Mucosa of stomach (tissue), 1 donor: ENCODE measurements at regions not wholly inside any gene's neighbourhood (a gene's known extent, or its start where the extent isn't known, plus 50 kb on each side); places are given as distances from the start of the nearest gene placed in this dataset.

Source experiments
- H3K27me3 ChIP-seq: one replicate; pipeline ENCODE4 v1.7.0; 2013; ENCODE audit warnings: mild to moderate bottlenecking, low read length; ENCODE audit not compliant: control insufficient read depth, insufficient read depth
- H3K36me3 ChIP-seq: one replicate; pipeline ENCODE4 v1.7.0; 2013; ENCODE audit warnings: low read length; ENCODE audit not compliant: control insufficient read depth, insufficient read depth
- H3K4me1 ChIP-seq: one replicate; pipeline ENCODE4 v1.7.0; 2013; ENCODE audit warnings: mild to moderate bottlenecking, low read length; ENCODE audit not compliant: control insufficient read depth, insufficient read depth
- H3K4me3 ChIP-seq: one replicate; pipeline ENCODE4 v1.7.0; 2013; ENCODE audit warnings: low read length
- H3K9ac ChIP-seq: one replicate; pipeline ENCODE4 v1.7.0; 2013; ENCODE audit warnings: mild to moderate bottlenecking, low read length, moderate library complexity
- H3K9me3 ChIP-seq: one replicate; pipeline ENCODE4 v1.7.0; 2013; ENCODE audit warnings: mild to moderate bottlenecking, low read length, moderate library complexity; ENCODE audit not compliant: control insufficient read depth
- donor health status: Pancreatic carcinoma.

DNA sequence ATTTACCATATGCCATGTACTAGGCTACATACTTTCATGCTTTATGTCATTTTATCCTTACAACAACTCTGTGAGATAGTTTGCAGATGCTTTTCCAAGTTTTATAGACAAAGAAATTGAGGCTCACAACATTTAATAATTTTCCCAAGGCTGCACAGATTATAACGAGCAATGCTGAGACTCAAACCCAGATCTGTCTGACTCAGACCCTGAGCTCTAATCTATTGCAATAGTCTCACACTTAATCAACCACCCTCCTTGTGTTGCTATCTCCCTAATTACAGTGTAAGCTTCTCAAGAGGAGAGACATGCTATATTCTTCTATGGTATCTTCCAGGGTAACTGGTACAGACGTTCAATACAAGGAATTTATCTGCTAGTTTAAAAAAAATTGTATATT lies 247.6 kb downstream of the WDR11 start:
- Histone ChIP-seq H3K9me3 (no peaks in the 10 kb centered on the region), H3K4me1 (peaks cover 7% of the 10 kb centered on the region), H3K36me3 (no peaks in the 10 kb centered on the region), H3K9ac (no peak overlapping the region), H3K4me3 (no peak overlapping the region), H3K27me3 (no peaks in the 10 kb centered on the region)

DNA sequence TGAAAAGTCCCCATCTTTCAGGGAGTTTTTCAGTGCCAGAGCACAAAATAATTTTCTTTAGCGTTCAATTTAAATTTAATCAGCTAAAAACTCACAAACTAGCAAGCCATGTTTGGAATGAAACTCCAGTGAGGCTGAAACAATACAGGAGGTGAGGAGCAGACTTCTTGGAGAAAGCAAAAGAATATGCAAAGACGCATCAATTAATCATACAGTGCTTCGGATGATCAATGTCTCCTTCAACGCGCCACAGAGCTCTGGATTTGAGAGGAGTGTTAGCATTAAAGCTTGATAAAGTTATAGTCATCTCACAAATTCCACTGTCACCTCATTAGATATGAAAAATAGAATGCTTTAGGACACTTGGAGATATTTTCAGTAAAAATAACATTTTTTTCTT lies 248.0 kb downstream of the WDR11 start:
- Histone ChIP-seq H3K36me3 (no peaks in the 10 kb centered on the region), H3K9ac (no peak overlapping the region), H3K9me3 (no peaks in the 10 kb centered on the region), H3K4me1 (peaks cover 8% of the 10 kb centered on the region), H3K4me3 (no peak overlapping the region), H3K27me3 (no peaks in the 10 kb centered on the region)

DNA sequence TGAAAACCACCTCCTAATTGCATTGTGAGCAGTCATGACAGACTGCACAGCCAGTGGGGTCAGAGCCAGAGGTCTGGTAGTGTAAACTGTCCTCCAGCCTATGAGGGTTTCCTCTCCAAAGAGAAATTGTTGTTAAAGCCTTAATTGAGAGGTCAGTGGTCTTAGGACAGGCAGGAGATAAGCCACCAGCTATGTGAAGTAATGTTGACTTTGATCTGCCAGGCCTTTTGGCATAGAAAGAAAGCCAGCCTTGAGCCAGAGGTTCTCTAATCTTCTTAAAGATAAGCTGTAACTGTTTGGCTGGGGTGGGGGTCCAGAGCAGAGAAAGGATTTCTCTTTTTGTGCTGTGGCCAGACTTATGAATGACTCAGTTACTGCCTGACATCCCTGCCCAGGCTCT lies 248.4 kb downstream of the WDR11 start:
- H3K9me3 ChIP-seq: no peaks in the 10 kb centered on the region
- H3K9ac ChIP-seq: no peak overlapping the region
- no peaks in the 10 kb centered on the region for H3K27me3 ChIP-seq
- H3K4me1 ChIP-seq: peaks cover 12% of the 10 kb centered on the region
- no peaks in the 10 kb centered on the region for H3K36me3 ChIP-seq
- no peak overlapping the region for H3K4me3 ChIP-seq

DNA sequence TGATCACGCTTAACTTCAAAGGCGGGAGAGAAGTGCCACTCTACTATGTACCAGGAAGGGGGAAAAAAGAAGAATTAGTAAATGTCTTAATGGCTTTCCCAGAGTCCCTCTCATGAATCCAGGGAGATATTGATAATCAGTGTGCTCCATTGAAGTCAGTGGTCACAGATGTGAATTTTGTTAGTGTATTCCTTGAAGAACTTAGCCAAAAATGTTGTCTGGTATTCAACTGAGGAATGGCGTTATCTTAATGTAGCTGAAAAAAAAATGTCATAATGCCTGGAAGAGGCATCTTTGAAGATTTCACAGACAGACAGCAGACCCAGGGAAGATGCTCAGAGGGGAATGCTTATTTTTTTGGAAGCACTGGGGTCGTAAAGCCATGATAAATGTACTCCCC lies 250.4 kb downstream of the WDR11 start:
- Histone ChIP-seq H3K4me3 (no peak overlapping the region), H3K9me3 (no peaks in the 10 kb centered on the region)

DNA sequence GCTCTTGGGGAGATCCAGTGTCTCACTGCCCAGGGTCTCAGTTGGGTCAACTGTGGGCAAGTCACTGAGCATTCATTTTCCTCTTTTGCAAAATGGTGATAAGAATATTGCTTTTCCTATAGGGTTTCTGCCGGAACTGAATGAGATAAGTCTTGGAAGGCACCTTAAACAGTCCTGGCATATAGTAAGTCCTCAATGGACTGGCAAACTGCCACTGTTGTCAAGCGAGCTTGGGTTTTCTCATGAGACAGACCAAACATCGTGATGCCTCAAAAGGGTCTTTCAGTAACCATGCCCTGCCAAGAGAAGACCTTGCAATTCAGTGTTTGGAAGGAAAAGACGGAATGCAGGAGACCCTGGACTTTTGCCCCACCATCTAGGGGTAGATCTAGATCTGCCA lies 251.5 kb downstream of the WDR11 start:
- Histone ChIP-seq H3K36me3 (no peaks in the 10 kb centered on the region), H3K27me3 (no peaks in the 10 kb centered on the region), H3K4me3 (no peak overlapping the region), H3K9ac (no peak overlapping the region), H3K9me3 (no peaks in the 10 kb centered on the region), H3K4me1 (peaks cover 9% of the 10 kb centered on the region)

More for the DNA sequence above, 250.4 kb downstream of the WDR11 start:
- no peaks in the 10 kb centered on the region for H3K36me3 ChIP-seq
- H3K4me1 ChIP-seq: peaks cover 16% of the 10 kb centered on the region
- no peaks in the 10 kb centered on the region for H3K27me3 ChIP-seq
- no peak overlapping the region for H3K9ac ChIP-seq

DNA sequence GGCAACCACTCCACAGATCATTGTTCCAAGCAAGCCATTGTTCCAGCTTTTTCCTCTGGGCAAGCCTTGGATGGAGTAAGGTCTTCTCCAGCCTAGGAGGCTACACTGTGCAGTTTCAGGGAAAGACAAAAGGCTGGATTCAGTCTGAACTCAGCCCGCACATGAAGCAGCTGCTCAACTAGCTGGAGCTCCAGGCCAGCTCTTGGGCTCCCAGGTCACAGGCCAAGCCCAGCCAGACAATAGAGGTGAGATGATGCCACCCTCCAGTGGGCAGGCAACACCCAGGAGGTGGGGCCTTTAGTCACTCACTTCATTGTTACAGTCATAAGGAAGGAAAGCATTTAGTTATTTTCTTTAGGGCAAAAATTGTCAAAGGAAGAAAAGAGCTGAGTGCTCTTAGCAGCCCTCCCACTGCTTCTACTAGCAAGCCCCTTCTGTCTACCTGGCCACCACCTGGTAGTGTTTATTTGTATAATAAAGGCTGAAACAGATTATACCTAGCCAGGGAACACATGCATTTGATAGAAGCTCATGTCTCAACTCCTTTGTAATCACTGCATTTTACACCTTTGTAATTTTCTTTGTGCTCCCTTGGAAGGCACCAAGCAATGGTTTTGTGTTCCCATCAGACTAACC lies 253.4 kb downstream of the WDR11 start:
- no peaks in the 10 kb centered on the region for H3K27me3 ChIP-seq
- no peaks in the 10 kb centered on the region for H3K9me3 ChIP-seq
- peaks cover 9% of the 10 kb centered on the region for H3K4me1 ChIP-seq
- no peaks in the 10 kb centered on the region for H3K36me3 ChIP-seq
- H3K9ac ChIP-seq: no peak overlapping the region
- H3K4me3 ChIP-seq: no peak overlapping the region

DNA sequence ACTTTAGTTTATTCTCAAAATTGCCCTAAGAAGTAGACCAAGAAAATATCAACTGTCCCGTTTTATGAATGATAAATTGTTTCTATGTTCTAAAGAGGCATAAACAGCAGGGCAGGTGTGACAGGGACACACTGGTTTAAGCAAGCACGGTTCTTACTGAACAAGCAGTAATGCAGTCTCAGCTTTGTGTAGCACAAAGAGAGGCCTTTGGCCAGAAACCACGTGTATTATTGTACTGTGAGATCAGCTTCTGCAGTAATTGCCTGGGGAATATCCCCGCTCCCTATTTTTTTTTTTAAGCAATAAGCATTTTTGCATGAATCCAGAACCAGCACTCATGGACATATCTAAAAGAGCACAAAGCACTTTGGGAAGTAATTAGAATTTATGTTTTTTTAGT lies 255.4 kb downstream of the WDR11 start:
- Histone ChIP-seq H3K9me3 (no peaks in the 10 kb centered on the region), H3K4me1 (peaks cover 9% of the 10 kb centered on the region), H3K36me3 (no peaks in the 10 kb centered on the region), H3K27me3 (no peaks in the 10 kb centered on the region), H3K4me3 (no peak overlapping the region), H3K9ac (no peak overlapping the region)

DNA sequence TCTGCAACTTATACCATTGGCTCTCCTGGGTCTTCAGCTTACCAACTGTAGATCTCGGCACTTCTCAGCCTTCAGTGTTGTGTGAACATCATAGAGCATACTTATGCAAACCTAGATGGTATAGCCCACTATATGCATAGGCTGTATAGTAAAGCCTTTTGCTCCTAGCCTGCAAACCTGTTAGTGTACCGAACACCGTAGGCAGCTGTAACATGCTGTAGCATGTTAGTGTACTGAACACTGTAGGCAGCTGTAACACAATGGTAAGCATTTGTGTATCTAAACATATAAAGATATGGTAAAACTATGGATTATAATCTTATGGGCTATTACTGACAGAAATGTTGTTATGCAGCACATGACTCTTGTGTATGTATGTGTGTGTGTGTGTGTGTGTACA lies 256.9 kb downstream of the WDR11 start:
- no peak overlapping the region for H3K4me3 ChIP-seq
- H3K27me3 ChIP-seq: no peaks in the 10 kb centered on the region
- H3K9ac ChIP-seq: no peak overlapping the region
- H3K9me3 ChIP-seq: no peaks in the 10 kb centered on the region
- H3K36me3 ChIP-seq: no peaks in the 10 kb centered on the region
- peaks cover 9% of the 10 kb centered on the region for H3K4me1 ChIP-seq

DNA sequence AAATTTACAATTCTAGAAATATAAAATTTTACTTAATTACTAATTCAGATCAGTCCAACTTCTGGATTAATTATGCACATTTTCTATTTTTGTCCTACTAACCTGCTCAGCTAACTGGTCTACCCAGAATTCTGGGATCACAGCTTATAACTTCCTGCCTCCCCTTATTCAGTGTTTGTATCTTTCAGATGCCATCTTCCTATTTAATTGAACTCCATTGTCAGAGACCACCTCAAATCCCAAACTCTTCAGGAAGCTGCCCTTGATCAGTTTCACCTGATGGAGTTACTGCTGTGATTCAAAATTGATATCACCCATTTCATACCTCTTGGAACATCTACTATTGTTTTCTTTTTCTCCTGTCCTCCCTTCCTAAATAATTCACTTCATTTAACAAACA lies 259.2 kb downstream of the WDR11 start:
- H3K9me3 ChIP-seq: no peaks in the 10 kb centered on the region
- no peak overlapping the region for H3K9ac ChIP-seq
- no peak overlapping the region for H3K4me3 ChIP-seq
- H3K4me1 ChIP-seq: no peaks in the 10 kb centered on the region
- no peaks in the 10 kb centered on the region for H3K27me3 ChIP-seq
- no peaks in the 10 kb centered on the region for H3K36me3 ChIP-seq

DNA sequence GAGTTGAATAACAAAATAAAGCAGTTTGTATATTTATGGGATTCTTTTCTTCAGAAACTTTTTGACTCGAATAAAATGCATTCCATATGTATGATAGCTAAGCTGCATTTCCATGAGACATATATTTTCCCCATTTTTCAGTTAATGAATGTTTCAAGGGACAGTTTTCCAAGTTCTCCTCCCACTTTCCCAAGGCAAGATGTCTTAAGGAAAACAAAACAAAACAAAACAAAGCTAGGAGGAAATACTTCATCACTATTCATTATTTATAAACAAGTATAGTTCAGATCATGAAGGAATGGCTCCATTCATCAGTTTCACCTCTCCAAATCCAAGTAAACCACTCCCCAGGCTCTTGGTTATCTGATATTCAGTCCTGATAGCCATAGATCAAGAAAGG lies 261.0 kb downstream of the WDR11 start:
- no peak overlapping the region for H3K4me3 ChIP-seq

DNA sequence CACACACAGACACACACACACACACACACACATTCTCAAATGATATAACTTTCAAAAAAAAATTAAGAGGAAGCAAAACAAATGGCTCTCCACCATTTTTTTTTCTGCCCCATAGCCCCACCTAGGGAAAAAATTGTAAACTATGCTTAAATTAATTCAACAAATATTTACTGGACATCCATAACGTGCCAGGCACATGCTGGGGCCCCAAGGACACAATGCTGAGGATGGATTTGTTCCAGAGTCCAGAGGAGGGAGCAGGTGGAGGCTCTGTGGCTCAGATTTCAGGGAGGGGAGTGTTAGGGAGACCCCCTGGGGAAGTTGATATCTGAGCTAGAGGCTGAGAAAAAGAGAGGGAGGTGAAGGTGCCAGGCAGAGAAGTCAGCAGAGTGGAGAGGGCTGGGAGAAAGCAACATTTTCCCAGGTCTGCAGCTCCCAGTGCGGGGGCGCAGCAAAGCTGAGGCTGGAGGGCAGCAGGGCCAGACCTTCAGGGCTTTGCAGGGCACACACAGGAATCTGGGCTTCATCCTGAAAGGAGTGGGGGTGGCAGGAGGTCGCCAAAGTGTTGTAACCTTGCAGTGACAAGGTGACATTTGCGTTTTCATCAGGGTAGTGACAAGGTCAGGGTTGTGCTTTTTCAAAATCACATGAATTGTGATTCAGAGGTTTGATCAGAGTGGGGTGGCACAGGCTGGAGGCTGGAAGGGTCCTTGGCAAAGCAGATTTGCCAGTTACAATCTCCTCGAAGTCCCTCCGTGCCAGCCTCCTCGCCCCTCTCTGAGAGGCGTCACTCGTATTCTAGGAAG lies 261.6 kb downstream of the WDR11 start:
- H3K36me3 ChIP-seq: no peaks in the 10 kb centered on the region
- H3K4me3 ChIP-seq: no peak overlapping the region
- no peaks in the 10 kb centered on the region for H3K4me1 ChIP-seq
- H3K9me3 ChIP-seq: no peaks in the 10 kb centered on the region
- no peak overlapping the region for H3K9ac ChIP-seq
- H3K27me3 ChIP-seq: no peaks in the 10 kb centered on the region

More for the DNA sequence above, 261.0 kb downstream of the WDR11 start:
- no peak overlapping the region for H3K9ac ChIP-seq
- no peaks in the 10 kb centered on the region for H3K4me1 ChIP-seq
- no peaks in the 10 kb centered on the region for H3K36me3 ChIP-seq
- no peaks in the 10 kb centered on the region for H3K27me3 ChIP-seq
- no peaks in the 10 kb centered on the region for H3K9me3 ChIP-seq

DNA sequence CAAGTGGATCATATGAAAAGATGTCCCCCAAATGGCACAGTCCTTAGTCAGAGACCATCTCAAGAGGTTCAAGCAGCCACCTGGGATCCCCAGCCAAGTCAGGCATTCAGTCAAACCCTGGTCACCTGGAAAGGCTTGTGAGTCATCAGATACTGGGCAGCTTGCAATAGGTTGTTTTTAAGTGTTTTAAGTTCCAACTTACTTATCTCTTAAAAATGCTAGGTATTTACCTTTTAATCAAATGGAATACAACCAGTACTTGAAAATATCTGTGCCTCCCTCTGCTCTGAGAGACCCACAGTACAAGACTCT lies 262.2 kb downstream of the WDR11 start:
- no peaks in the 10 kb centered on the region for H3K9me3 ChIP-seq
- no peak overlapping the region for H3K4me3 ChIP-seq
- H3K4me1 ChIP-seq: no peaks in the 10 kb centered on the region
- H3K27me3 ChIP-seq: no peaks in the 10 kb centered on the region
- H3K36me3 ChIP-seq: no peaks in the 10 kb centered on the region
- no peak overlapping the region for H3K9ac ChIP-seq
